Panc1 (cell line): ENCODE measurements at regions not wholly inside any gene's neighbourhood (a gene's known extent, or its start where the extent isn't known, plus 50 kb on each side); places are given as distances from the start of the nearest gene placed in this dataset.

ENCODE experiments used
- CTCF ChIP-seq: fragments of 450-650 bp; IDR thresholded peaks from 2 replicates; pipeline ENCODE4 v1.5.1; 2017; ENCODE audit warnings: mild to moderate bottlenecking
- TCF7L2 ChIP-seq: IDR thresholded peaks from 2 replicates; pipeline ENCODE4 v1.6.1; 2011; ENCODE audit warnings: mild to moderate bottlenecking, low read depth, low read length, inconsistent platforms

DNA sequence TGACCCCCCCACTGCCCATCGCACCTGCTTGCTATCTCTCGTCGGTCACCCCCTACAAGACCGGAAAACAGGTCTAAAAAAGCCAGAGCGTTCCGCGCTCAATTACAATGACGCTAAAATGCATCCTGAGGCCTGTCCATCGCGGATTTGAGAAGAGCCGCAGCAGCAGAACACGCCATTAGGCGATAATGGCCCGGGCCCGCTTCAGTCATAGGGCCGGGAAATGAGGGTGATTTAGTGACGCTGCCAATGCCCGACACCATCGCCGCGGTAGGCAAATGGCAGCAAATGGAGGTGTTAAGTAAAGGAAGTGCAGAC lies 64.1 kb upstream of the SSX2IP start:
- TF ChIP-seq CTCF: no peak
- TF ChIP-seq TCF7L2: no peak
